ENCODE measurements at regions not wholly inside any gene's neighbourhood (a gene's known extent, or its start where the extent isn't known, plus 50 kb on each side); places are given as distances from the start of the nearest gene placed in this dataset.

- Histone ChIP-seq H3K27ac (no peak overlapping the region), H3K36me3 (no peaks in the 10 kb centered on the region), H3K27me3 (no peaks in the 10 kb centered on the region), H3K9me3 (no peaks in the 10 kb centered on the region), H3K4me3 (no peak overlapping the region), H3K4me1 (ENCODE audit: insufficient read depth) (peaks cover 18% of the 10 kb centered on the region)
- TF ChIP-seq CTCF (IDR thresholded peaks at IDR 0.05) (no peak), EP300 (IDR thresholded peaks at IDR 0.05) (no peak), POLR2A (IDR thresholded peaks at IDR 0.05) (no peak)
- DNase-seq, result no peak
- 92 to 94% (median 93%) methylated on average over 9 of the region's 9 CpGs for WGBS, 3 donors
- intact Hi-C loops (cut with DNase I), result no loop called here
Observed at GRCh38 chr6:169385237-169385880, 131.7 kb upstream of the THBS2 start.

- Histone ChIP-seq H3K27ac (no peak overlapping the region), H3K4me1 (ENCODE audit: insufficient read depth) (peaks cover 18% of the 10 kb centered on the region), H3K4me3 (no peak overlapping the region), H3K27me3 (no peaks in the 10 kb centered on the region), H3K9me3 (no peaks in the 10 kb centered on the region), H3K36me3 (no peaks in the 10 kb centered on the region)
- intact Hi-C loops (cut with DNase I), result no loop called here
- DNase-seq, result no peak
- TF ChIP-seq EP300 (IDR thresholded peaks at IDR 0.05) (no peak), CTCF (IDR thresholded peaks at IDR 0.05) (no peak), POLR2A (IDR thresholded peaks at IDR 0.05) (no peak)
- 78 to 89% (median 79%) methylated on average over 7 of the region's 7 CpGs for WGBS, 3 donors
Observed at GRCh38 chr6:169384291-169384690, 130.6 kb upstream of the THBS2 start.

GRCh38 chr6:169383265-169383664 lies 129.6 kb upstream of the THBS2 start:
- H3K4me3 ChIP-seq, result no peak overlapping the region
- H3K9me3 ChIP-seq, result no peaks in the 10 kb centered on the region
- no peak for DNase-seq
- H3K27ac ChIP-seq, result no peak overlapping the region
- peaks cover 14% of the 10 kb centered on the region for H3K4me1 ChIP-seq (ENCODE audit: insufficient read depth)
- no peaks in the 10 kb centered on the region for H3K36me3 ChIP-seq
- TF ChIP-seq EP300 (IDR thresholded peaks at IDR 0.05) (no peak), POLR2A (IDR thresholded peaks at IDR 0.05) (no peak), CTCF (IDR thresholded peaks at IDR 0.05) (no peak)
- intact Hi-C loops (cut with DNase I), result no loop called here
- 71 to 84% (median 82%) methylated on average over 6 of the region's 6 CpGs for WGBS, 3 donors
- H3K27me3 ChIP-seq, result no peaks in the 10 kb centered on the region

GRCh38 chr6:169382735-169383134 lies 129.1 kb upstream of the THBS2 start:
- DNase-seq, result no peak
- Histone ChIP-seq H3K27ac (no peak overlapping the region), H3K4me3 (no peak overlapping the region), H3K36me3 (no peaks in the 10 kb centered on the region), H3K9me3 (no peaks in the 10 kb centered on the region), H3K4me1 (ENCODE audit: insufficient read depth) (peaks cover 11% of the 10 kb centered on the region), H3K27me3 (no peaks in the 10 kb centered on the region)
- WGBS, 3 donors, result 20 to 30% (median 27%) methylated on average over 1 of the region's 1 CpG
- intact Hi-C loops (cut with DNase I), result no loop called here
- TF ChIP-seq CTCF (IDR thresholded peaks at IDR 0.05) (no peak), EP300 (IDR thresholded peaks at IDR 0.05) (no peak), POLR2A (IDR thresholded peaks at IDR 0.05) (no peak)
